GM12892 (cell line): ENCODE measurements at regions not wholly inside any gene's neighbourhood (a gene's known extent, or its start where the extent isn't known, plus 50 kb on each side); places are given as distances from the start of the nearest gene placed in this dataset.

Source experiments
- POLR2A ChIP-seq: IDR thresholded peaks from 2 replicates; pipeline ENCODE4 v1.6.1; 2011; ENCODE audit warnings: low read depth, low read length, control low read depth
- POLR2AphosphoS5 ChIP-seq: IDR thresholded peaks from 2 replicates; pipeline ENCODE4 v1.6.1; 2011; ENCODE audit warnings: low read depth, low read length, control low read depth

- TF ChIP-seq POLR2A = peak; percentile 85; the same call in 1 of the 2 replicates
- peak; percentile 85 for TF ChIP-seq POLR2AphosphoS5
Measured at GRCh38 chr14:22491683-22492621, 97.1 kb downstream of the DAD1 start.
